H9 (cell line): ENCODE measurements at regions not wholly inside any gene's neighbourhood (a gene's known extent, or its start where the extent isn't known, plus 50 kb on each side); places are given as distances from the start of the nearest gene placed in this dataset.

Experiments used
- DNase-seq: peaks from one replicate; pipeline ENCODE4 v3.0.0-alpha.2; 2017
- H2AFZ ChIP-seq: one replicate; pipeline ENCODE4 v1.6.1; 2013; ENCODE audit warnings: mild to moderate bottlenecking, low read length, control low read depth, moderate library complexity
- H2AK5ac ChIP-seq: 2 replicates; pipeline ENCODE4 v1.6.1; 2013; ENCODE audit warnings: low read length, control low read depth, mixed read lengths; ENCODE audit not compliant: insufficient read length
- H2BK120ac ChIP-seq: one replicate; pipeline ENCODE4 v1.6.1; 2013; ENCODE audit warnings: low read depth, mild to moderate bottlenecking, low read length, control low read depth, inconsistent platforms; ENCODE audit not compliant: poor library complexity, severe bottlenecking
- H2BK12ac ChIP-seq: 2 replicates; pipeline ENCODE4 v1.6.1; 2013; ENCODE audit warnings: low read length, control low read depth, mixed read lengths, low read depth; ENCODE audit not compliant: insufficient read length
- H2BK15ac ChIP-seq: 2 replicates; pipeline ENCODE4 v1.6.1; 2013; ENCODE audit warnings: low read depth, low read length, control low read depth
- H2BK20ac ChIP-seq: one replicate; pipeline ENCODE4 v1.6.1; 2013; ENCODE audit warnings: low read depth, mild to moderate bottlenecking, low read length, control low read depth, inconsistent platforms; ENCODE audit not compliant: poor library complexity, severe bottlenecking
- H2BK5ac ChIP-seq: 2 replicates; pipeline ENCODE4 v1.6.1; 2013; ENCODE audit warnings: low read length, control low read depth, mixed read lengths; ENCODE audit not compliant: insufficient read length
- H3K14ac ChIP-seq: 2 replicates; pipeline ENCODE4 v1.6.1; 2013; ENCODE audit warnings: low read length, control low read depth; ENCODE audit not compliant: insufficient read depth
- H3K18ac ChIP-seq: 2 replicates; pipeline ENCODE4 v1.6.1; 2013; ENCODE audit warnings: low read depth, mild to moderate bottlenecking, mixed read lengths, low read length, control low read depth; ENCODE audit not compliant: insufficient read length
- H3K23ac ChIP-seq: 2 replicates; pipeline ENCODE4 v1.6.1; 2013; ENCODE audit warnings: low read length, control low read depth, mixed read lengths, low read depth; ENCODE audit not compliant: insufficient read length
- H3K23me2 ChIP-seq: 2 replicates; pipeline ENCODE4 v1.6.1; 2013; ENCODE audit warnings: low read depth, mild to moderate bottlenecking, mixed read lengths, low read length, control low read depth; ENCODE audit not compliant: insufficient read length, poor library complexity, severe bottlenecking
- H3K27ac ChIP-seq: 2 replicates; pipeline ENCODE4 v1.5.1; 2013; ENCODE audit warnings: low read length, control low read depth, mixed read lengths, low read depth; ENCODE audit not compliant: insufficient read length
- H3K27me3 ChIP-seq: 2 replicates; pipeline ENCODE4 v1.6.1; 2013; ENCODE audit warnings: low read length, control low read depth, inconsistent platforms; ENCODE audit not compliant: insufficient read depth
- H3K4ac ChIP-seq: 2 replicates; pipeline ENCODE4 v1.6.1; 2013; ENCODE audit warnings: low read depth, mild to moderate bottlenecking, control low read depth, inconsistent platforms, low read length, moderate library complexity
- H3K4me1 ChIP-seq: 2 replicates; pipeline ENCODE4 v1.6.1; 2013; ENCODE audit warnings: low read length, control low read depth, inconsistent platforms; ENCODE audit not compliant: insufficient read depth
- H3K4me2 ChIP-seq: 2 replicates; pipeline ENCODE4 v1.6.1; 2013; ENCODE audit warnings: low read length, control low read depth, mixed read lengths; ENCODE audit not compliant: insufficient read length, insufficient read depth
- H3K56ac ChIP-seq: 2 replicates; pipeline ENCODE4 v1.6.1; 2013; ENCODE audit warnings: low read depth, mild to moderate bottlenecking, mixed read lengths, low read length, control low read depth; ENCODE audit not compliant: insufficient read length
- H3K79me1 ChIP-seq: 2 replicates; pipeline ENCODE4 v1.6.1; 2013; ENCODE audit warnings: low read depth, mild to moderate bottlenecking, moderate library complexity, low read length, control low read depth, inconsistent platforms; ENCODE audit not compliant: insufficient read depth, poor library complexity, severe bottlenecking
- H3K79me2 ChIP-seq: 2 replicates; pipeline ENCODE4 v1.6.1; 2013; ENCODE audit warnings: low read length, control low read depth, inconsistent platforms; ENCODE audit not compliant: insufficient read depth
- H3K9ac ChIP-seq: 2 replicates; pipeline ENCODE4 v1.6.1; 2013; ENCODE audit warnings: low read length, control low read depth, mixed read lengths; ENCODE audit not compliant: insufficient read length; ENCODE audit errors: extremely low read depth
- H3K9me3 ChIP-seq: one replicate; pipeline ENCODE4 v1.6.1; 2013; ENCODE audit warnings: low read depth, low read length, inconsistent platforms; ENCODE audit not compliant: control insufficient read depth
- H3T11ph ChIP-seq: one replicate; pipeline ENCODE4 v1.6.1; 2013; ENCODE audit warnings: mild to moderate bottlenecking, low read length, control low read depth, inconsistent platforms
- H4K20me1 ChIP-seq: one replicate; pipeline ENCODE4 v1.6.1; 2013; ENCODE audit not compliant: control insufficient read depth, insufficient read length, insufficient read depth
- H4K5ac ChIP-seq: 2 replicates; pipeline ENCODE4 v1.6.1; 2013; ENCODE audit warnings: low read depth, mild to moderate bottlenecking, mixed read lengths, low read length, control low read depth; ENCODE audit not compliant: insufficient read length
- H4K8ac ChIP-seq: replicated peaks from 2 replicates; pipeline ENCODE4 v1.6.1; 2013; ENCODE audit warnings: low read length, control low read depth, mixed read lengths, low read depth; ENCODE audit not compliant: insufficient read length
- H4K91ac ChIP-seq: 2 replicates; pipeline ENCODE4 v1.6.1; 2013; ENCODE audit warnings: low read depth, mild to moderate bottlenecking, moderate library complexity, mixed read lengths, low read length, control low read depth; ENCODE audit not compliant: insufficient read length
- H3K27ac Mint-ChIP-seq, 3 experiments: 2 replicates in 2 of 3; 3 replicates in 1 of 3; pipeline ENCODE4 v1.8.0; 2020 to 2021; ENCODE audit warnings: mixed read lengths in 3 of 3, mild to moderate bottlenecking in 1 of 3, moderate library complexity in 1 of 3
- H3K27me3 Mint-ChIP-seq: 2 replicates; pipeline ENCODE4 v1.8.0; 2021; ENCODE audit warnings: low read depth, mild to moderate bottlenecking, moderate library complexity, mixed read lengths
- H3K36me3 Mint-ChIP-seq, 3 experiments: 2 replicates in 2 of 3; 3 replicates in 1 of 3; pipeline ENCODE4 v1.8.0; 2020 to 2021; ENCODE audit warnings: low read depth in 3 of 3, mixed read lengths in 3 of 3; ENCODE audit not compliant: insufficient read depth in 1 of 3
- H3K4me1 Mint-ChIP-seq, 2 experiments: 2 replicates each; pipeline ENCODE4 v1.8.0; 2020; ENCODE audit warnings: mixed read lengths in 2 of 2
- H3K4me3 Mint-ChIP-seq, 2 experiments: 2 replicates in 1 of 2; 3 replicates in 1 of 2; pipeline ENCODE4 v1.8.0; 2020 to 2021; ENCODE audit warnings: mild to moderate bottlenecking in 2 of 2, mixed read lengths in 2 of 2, moderate library complexity in 1 of 2
- H3K9me3 Mint-ChIP-seq, 2 experiments: 2 replicates in 1 of 2; 3 replicates in 1 of 2; pipeline ENCODE4 v1.8.0; 2020; ENCODE audit warnings: mild to moderate bottlenecking in 2 of 2, mixed read lengths in 2 of 2, moderate library complexity in 1 of 2
- WGBS: extraction: QIAGEN DNeasy Blood & Tissue Kit; methylation state at CpG from one replicate; pipeline ENCODE4 v1.1.7; 2013; ENCODE audit warnings: missing lambda C conversion rate, low lambda C conversion rate, mixed read lengths; ENCODE audit not compliant: insufficient read length; ENCODE audit errors: extremely low coverage; 5-methylcytosine and 5-hydroxymethylcytosine counted together
- TF ChIP-seq, protein P1 (sequence below): fragments of 200-600 bp; sonication (generic); conservative IDR thresholded peaks from 3 replicates; pipeline ENCODE4 v1.8.0; 2021; ENCODE audit warnings: antibody characterized with exemption, mild to moderate bottlenecking

DNA sequence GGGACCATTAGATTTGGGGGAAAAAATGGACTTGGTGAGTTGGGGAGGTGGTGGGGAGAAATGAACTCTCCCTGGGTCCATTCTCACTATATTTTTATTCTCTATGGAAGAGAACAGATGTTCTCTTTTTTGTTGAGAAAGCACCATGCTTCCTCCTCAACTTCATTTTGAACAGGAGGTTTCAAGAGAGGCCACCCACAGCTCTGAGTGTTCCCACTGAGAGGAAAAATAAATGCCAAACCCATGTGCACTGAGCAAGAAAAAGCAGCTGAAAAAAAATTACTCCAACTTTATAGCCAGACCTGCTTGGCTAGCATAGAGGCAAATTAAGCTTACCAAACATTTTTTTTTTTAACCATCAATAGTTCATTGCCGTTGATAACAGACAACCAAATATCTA lies 883.6 kb downstream of the KCNJ2 start:
- Histone ChIP-seq H2BK20ac (no peak overlapping the region), H3K9ac (no peak overlapping the region), H4K5ac (no peak overlapping the region), H3K23ac (no peak overlapping the region), H3K18ac (no peak overlapping the region), H3K79me2 (no peaks in the 10 kb centered on the region), H2BK5ac (no peak overlapping the region), H2AK5ac (no peak overlapping the region), H2BK120ac (no peak overlapping the region), H3K9me3 (no peaks in the 10 kb centered on the region), H3K23me2 (no peaks in the 10 kb centered on the region), H3K4ac (no peak overlapping the region), H3K27ac (no peak overlapping the region), H4K20me1 (no peaks in the 10 kb centered on the region), H2BK12ac (no peak overlapping the region), H3K56ac (no peak overlapping the region), H3K4me1 (no peaks in the 10 kb centered on the region), H3K14ac (no peak overlapping the region), H2AFZ (no peak overlapping the region), H3K4me2 (no peak overlapping the region), H3K79me1 (no peaks in the 10 kb centered on the region), H3K27me3 (no peaks in the 10 kb centered on the region), H2BK15ac (no peak overlapping the region), H4K8ac (no peak overlapping the region), H3T11ph (no peak overlapping the region), H4K91ac (no peak overlapping the region)
- Mint-ChIP-seq H3K9me3 (peaks cover 0 to 2% of the 10 kb centered on the region in 2 experiments; a peak in 3 of 5 replicates), H3K36me3 (peaks cover 0 to 1% (median 0%) of the 10 kb centered on the region in 3 experiments; a peak in 1 of 7 replicates), H3K27ac (no peak overlapping the region), H3K4me3 (no peak overlapping the region), H3K27me3 (peaks cover 14% of the 10 kb centered on the region), H3K4me1 (0 out of 4 replicates have a peak, but pooled peaks cover 0 to 2% of the 10 kb centered on the region in 2 experiments)
- TF ChIP-seq, protein P1, sequence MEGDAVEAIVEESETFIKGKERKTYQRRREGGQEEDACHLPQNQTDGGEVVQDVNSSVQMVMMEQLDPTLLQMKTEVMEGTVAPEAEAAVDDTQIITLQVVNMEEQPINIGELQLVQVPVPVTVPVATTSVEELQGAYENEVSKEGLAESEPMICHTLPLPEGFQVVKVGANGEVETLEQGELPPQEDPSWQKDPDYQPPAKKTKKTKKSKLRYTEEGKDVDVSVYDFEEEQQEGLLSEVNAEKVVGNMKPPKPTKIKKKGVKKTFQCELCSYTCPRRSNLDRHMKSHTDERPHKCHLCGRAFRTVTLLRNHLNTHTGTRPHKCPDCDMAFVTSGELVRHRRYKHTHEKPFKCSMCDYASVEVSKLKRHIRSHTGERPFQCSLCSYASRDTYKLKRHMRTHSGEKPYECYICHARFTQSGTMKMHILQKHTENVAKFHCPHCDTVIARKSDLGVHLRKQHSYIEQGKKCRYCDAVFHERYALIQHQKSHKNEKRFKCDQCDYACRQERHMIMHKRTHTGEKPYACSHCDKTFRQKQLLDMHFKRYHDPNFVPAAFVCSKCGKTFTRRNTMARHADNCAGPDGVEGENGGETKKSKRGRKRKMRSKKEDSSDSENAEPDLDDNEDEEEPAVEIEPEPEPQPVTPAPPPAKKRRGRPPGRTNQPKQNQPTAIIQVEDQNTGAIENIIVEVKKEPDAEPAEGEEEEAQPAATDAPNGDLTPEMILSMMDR: no peak
- no CpG with 5 or more reads among the region's 1 CpG for WGBS
- no peak for DNase-seq
